T-helper 2 cell treated with Interferon-gamma antibody and Interleukin-4, amounts not matched to agents 5 μg/mL and 100 μg/mL, for 36 hours (primary cell): ENCODE measurements at regions not wholly inside any gene's neighbourhood (a gene's known extent, or its start where the extent isn't known, plus 50 kb on each side); places are given as distances from the start of the nearest gene placed in this dataset.

ENCODE experiments used
- DNase-seq: peaks from one replicate; pipeline ENCODE4 v3.0.0; 2021; ENCODE audit warnings: low spot score
- H3K27ac Mint-ChIP-seq: one replicate; pipeline ENCODE4 v1.8.0; 2021; ENCODE audit warnings: mild to moderate bottlenecking, mixed read lengths
- H3K27me3 Mint-ChIP-seq: one replicate; pipeline ENCODE4 v1.8.0; 2021; ENCODE audit warnings: low read depth, mixed read lengths
- H3K36me3 Mint-ChIP-seq: one replicate; pipeline ENCODE4 v1.8.0; 2021; ENCODE audit warnings: low read depth, mixed read lengths
- H3K4me1 Mint-ChIP-seq: one replicate; pipeline ENCODE4 v1.8.0; 2021; ENCODE audit warnings: low read depth, mixed read lengths
- H3K4me3 Mint-ChIP-seq: one replicate; pipeline ENCODE4 v1.8.0; 2022; ENCODE audit warnings: mild to moderate bottlenecking, moderate library complexity, mixed read lengths
- H3K9me3 Mint-ChIP-seq: one replicate; pipeline ENCODE4 v1.8.0; 2021; ENCODE audit warnings: mixed read lengths

GRCh38 chr15:97861529-97862260 is 98.8 kb upstream of the ARRDC4 start:
- DNase-seq = no peak
- Mint-ChIP-seq H3K27ac (no peak overlapping the region), H3K4me1 (no peaks in the 10 kb centered on the region), H3K36me3 (no peaks in the 10 kb centered on the region), H3K27me3 (no peaks in the 10 kb centered on the region), H3K9me3 (no peaks in the 10 kb centered on the region), H3K4me3 (no peak overlapping the region)

GRCh38 chr15:97866959-97867358 is 93.5 kb upstream of the ARRDC4 start:
- Mint-ChIP-seq H3K4me3 (no peak overlapping the region), H3K27me3 (no peaks in the 10 kb centered on the region), H3K27ac (no peak overlapping the region), H3K36me3 (no peaks in the 10 kb centered on the region), H3K9me3 (no peaks in the 10 kb centered on the region), H3K4me1 (no peaks in the 10 kb centered on the region)
- no peak for DNase-seq

- H3K9me3 Mint-ChIP-seq = no peaks in the 10 kb centered on the region
- no peak for DNase-seq
- H3K4me1 Mint-ChIP-seq = no peaks in the 10 kb centered on the region
- no peaks in the 10 kb centered on the region for H3K36me3 Mint-ChIP-seq
- no peaks in the 10 kb centered on the region for H3K27me3 Mint-ChIP-seq
- no peak overlapping the region for H3K4me3 Mint-ChIP-seq
- H3K27ac Mint-ChIP-seq = no peak overlapping the region
These were observed 92.6 kb upstream of the ARRDC4 start for GRCh38 chr15:97867870-97868269.

- Mint-ChIP-seq H3K9me3 (no peaks in the 10 kb centered on the region), H3K27ac (no peak overlapping the region), H3K4me1 (no peaks in the 10 kb centered on the region), H3K27me3 (no peaks in the 10 kb centered on the region), H3K36me3 (no peaks in the 10 kb centered on the region), H3K4me3 (no peak overlapping the region)
- no peak for DNase-seq
These were observed 91.5 kb upstream of the ARRDC4 start for GRCh38 chr15:97868981-97869380.

- Mint-ChIP-seq H3K4me3 (no peak overlapping the region), H3K27me3 (no peaks in the 10 kb centered on the region), H3K36me3 (no peaks in the 10 kb centered on the region), H3K9me3 (no peaks in the 10 kb centered on the region), H3K27ac (no peak overlapping the region), H3K4me1 (no peaks in the 10 kb centered on the region)
- no peak for DNase-seq
These were observed 89.7 kb upstream of the ARRDC4 start for GRCh38 chr15:97870771-97871170.

- Mint-ChIP-seq H3K27me3 (no peaks in the 10 kb centered on the region), H3K4me1 (no peaks in the 10 kb centered on the region)
These were observed 86.4 kb upstream of the ARRDC4 start for GRCh38 chr15:97874139-97874538.

GRCh38 chr15:97875025-97875512 is 85.4 kb upstream of the ARRDC4 start:
- DNase-seq = no peak
- Mint-ChIP-seq H3K4me1 (no peaks in the 10 kb centered on the region), H3K27ac (no peak overlapping the region), H3K9me3 (no peaks in the 10 kb centered on the region), H3K4me3 (no peak overlapping the region), H3K36me3 (no peaks in the 10 kb centered on the region), H3K27me3 (no peaks in the 10 kb centered on the region)

More at GRCh38 chr15:97874139-97874538, 86.4 kb upstream of the ARRDC4 start:
- Mint-ChIP-seq H3K36me3 (no peaks in the 10 kb centered on the region), H3K27ac (no peak overlapping the region), H3K9me3 (no peaks in the 10 kb centered on the region), H3K4me3 (no peak overlapping the region)
- no peak for DNase-seq

GRCh38 chr15:97875513-97876280 is 84.8 kb upstream of the ARRDC4 start:
- Mint-ChIP-seq H3K36me3 (no peaks in the 10 kb centered on the region), H3K27me3 (no peaks in the 10 kb centered on the region), H3K4me1 (no peaks in the 10 kb centered on the region), H3K4me3 (no peak overlapping the region), H3K9me3 (no peaks in the 10 kb centered on the region), H3K27ac (no peak overlapping the region)
- DNase-seq = no peak

- no peaks in the 10 kb centered on the region for H3K9me3 Mint-ChIP-seq
- DNase-seq = no peak
- H3K4me3 Mint-ChIP-seq = no peak overlapping the region
- no peaks in the 10 kb centered on the region for H3K36me3 Mint-ChIP-seq
- H3K4me1 Mint-ChIP-seq = no peaks in the 10 kb centered on the region
- H3K27me3 Mint-ChIP-seq = no peaks in the 10 kb centered on the region
- no peak overlapping the region for H3K27ac Mint-ChIP-seq
These were observed 84.2 kb upstream of the ARRDC4 start for GRCh38 chr15:97876281-97876675.

GRCh38 chr15:97881346-97881965 is 79.0 kb upstream of the ARRDC4 start:
- H3K27me3 Mint-ChIP-seq = no peaks in the 10 kb centered on the region
- H3K36me3 Mint-ChIP-seq = no peaks in the 10 kb centered on the region
- H3K4me1 Mint-ChIP-seq = no peaks in the 10 kb centered on the region
- H3K27ac Mint-ChIP-seq = no peak overlapping the region
- no peak overlapping the region for H3K4me3 Mint-ChIP-seq
- no peak for DNase-seq
- no peaks in the 10 kb centered on the region for H3K9me3 Mint-ChIP-seq

GRCh38 chr15:97884513-97885131 is 75.9 kb upstream of the ARRDC4 start:
- no peaks in the 10 kb centered on the region for H3K9me3 Mint-ChIP-seq
- no peaks in the 10 kb centered on the region for H3K4me1 Mint-ChIP-seq
- H3K4me3 Mint-ChIP-seq = no peak overlapping the region
- DNase-seq = no peak
- H3K27me3 Mint-ChIP-seq = no peaks in the 10 kb centered on the region
- no peaks in the 10 kb centered on the region for H3K36me3 Mint-ChIP-seq
- no peak overlapping the region for H3K27ac Mint-ChIP-seq

GRCh38 chr15:97890307-97890706 is 70.2 kb upstream of the ARRDC4 start:
- Mint-ChIP-seq H3K27me3 (no peaks in the 10 kb centered on the region), H3K27ac (no peak overlapping the region), H3K4me3 (no peak overlapping the region)

GRCh38 chr15:97892167-97892938 is 68.2 kb upstream of the ARRDC4 start:
- Mint-ChIP-seq H3K4me3 (no peak overlapping the region), H3K27me3 (no peaks in the 10 kb centered on the region), H3K36me3 (no peaks in the 10 kb centered on the region), H3K9me3 (no peaks in the 10 kb centered on the region), H3K4me1 (no peaks in the 10 kb centered on the region), H3K27ac (no peak overlapping the region)
- DNase-seq = no peak

More at GRCh38 chr15:97890307-97890706, 70.2 kb upstream of the ARRDC4 start:
- no peaks in the 10 kb centered on the region for H3K9me3 Mint-ChIP-seq
- no peaks in the 10 kb centered on the region for H3K36me3 Mint-ChIP-seq
- no peak for DNase-seq
- no peaks in the 10 kb centered on the region for H3K4me1 Mint-ChIP-seq
